Body of pancreas (tissue), 4 donors: ENCODE measurements at regions not wholly inside any gene's neighbourhood (a gene's known extent, or its start where the extent isn't known, plus 50 kb on each side); places are given as distances from the start of the nearest gene placed in this dataset.

ENCODE experiments used
- POLR2A ChIP-seq, 3 donors: fragments of 450-650 bp; IDR thresholded peaks; one replicate each; pipeline ENCODE4 v1.6.1; 2016; ENCODE audit warnings: antibody characterized with exemption in 3 of 3, mild to moderate bottlenecking in 2 of 3
- TF ChIP-seq, protein P1 (sequence below), 7 experiments: fragments of 450-650 bp in 4 of 7; fragments of 200-600 bp in 3 of 7; sonication (generic) in 3 of 7; IDR thresholded peaks; one replicate each; pipeline ENCODE4 v1.5.1; 2016 to 2019; ENCODE audit warnings: antibody characterized with exemption in 7 of 7

DNA sequence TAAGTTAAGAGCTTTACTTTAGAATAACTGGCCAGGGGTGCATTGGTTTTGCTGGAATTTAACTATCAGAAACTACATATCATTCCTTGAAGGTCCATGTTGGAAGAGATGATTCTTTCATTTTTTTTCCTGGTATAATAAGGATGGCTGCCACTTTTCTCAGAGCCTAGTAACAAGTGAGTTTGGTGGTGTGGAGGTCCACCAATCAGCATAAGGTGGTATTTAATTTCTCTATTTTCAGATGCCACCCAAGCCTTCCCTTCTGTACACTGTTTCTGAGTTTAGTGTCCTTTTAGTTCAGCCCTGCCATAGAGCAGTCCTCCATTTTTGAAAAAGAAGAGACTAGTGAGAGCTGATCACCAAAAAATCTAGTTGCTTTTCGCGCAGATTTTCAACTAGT, 386.3 kb downstream of the USP25 start:
- TF ChIP-seq, protein P1, sequence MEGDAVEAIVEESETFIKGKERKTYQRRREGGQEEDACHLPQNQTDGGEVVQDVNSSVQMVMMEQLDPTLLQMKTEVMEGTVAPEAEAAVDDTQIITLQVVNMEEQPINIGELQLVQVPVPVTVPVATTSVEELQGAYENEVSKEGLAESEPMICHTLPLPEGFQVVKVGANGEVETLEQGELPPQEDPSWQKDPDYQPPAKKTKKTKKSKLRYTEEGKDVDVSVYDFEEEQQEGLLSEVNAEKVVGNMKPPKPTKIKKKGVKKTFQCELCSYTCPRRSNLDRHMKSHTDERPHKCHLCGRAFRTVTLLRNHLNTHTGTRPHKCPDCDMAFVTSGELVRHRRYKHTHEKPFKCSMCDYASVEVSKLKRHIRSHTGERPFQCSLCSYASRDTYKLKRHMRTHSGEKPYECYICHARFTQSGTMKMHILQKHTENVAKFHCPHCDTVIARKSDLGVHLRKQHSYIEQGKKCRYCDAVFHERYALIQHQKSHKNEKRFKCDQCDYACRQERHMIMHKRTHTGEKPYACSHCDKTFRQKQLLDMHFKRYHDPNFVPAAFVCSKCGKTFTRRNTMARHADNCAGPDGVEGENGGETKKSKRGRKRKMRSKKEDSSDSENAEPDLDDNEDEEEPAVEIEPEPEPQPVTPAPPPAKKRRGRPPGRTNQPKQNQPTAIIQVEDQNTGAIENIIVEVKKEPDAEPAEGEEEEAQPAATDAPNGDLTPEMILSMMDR (IDR thresholded peaks at IDR 0.05) = no peak
- no peak for TF ChIP-seq POLR2A (IDR thresholded peaks at IDR 0.05)
